Glutamatergic neuron (in vitro differentiated cells): ENCODE measurements at regions not wholly inside any gene's neighbourhood (a gene's known extent, or its start where the extent isn't known, plus 50 kb on each side); places are given as distances from the start of the nearest gene placed in this dataset.
A peak's percentile ranks its signal among the peaks of the same experiment; 100 is the strongest.

Experiments
- DNase-seq: peaks from one replicate; pipeline ENCODE4 v3.0.0; 2022
- H3K27ac Mint-ChIP-seq: one replicate; pipeline ENCODE4 v1.8.0; 2020; ENCODE audit warnings: mild to moderate bottlenecking, mixed read lengths, inconsistent platforms; ENCODE audit not compliant: unreplicated experiment
- H3K27me3 Mint-ChIP-seq: one replicate; pipeline ENCODE4 v1.8.0; 2020; ENCODE audit warnings: mild to moderate bottlenecking, moderate library complexity, mixed read lengths, inconsistent platforms; ENCODE audit not compliant: unreplicated experiment
- H3K36me3 Mint-ChIP-seq: one replicate; pipeline ENCODE4 v1.8.0; 2020; ENCODE audit warnings: mild to moderate bottlenecking, mixed read lengths, inconsistent platforms; ENCODE audit not compliant: unreplicated experiment
- H3K4me1 Mint-ChIP-seq: one replicate; pipeline ENCODE4 v1.8.0; 2020; ENCODE audit warnings: mild to moderate bottlenecking, low read depth, mixed read lengths, inconsistent platforms; ENCODE audit not compliant: unreplicated experiment
- H3K4me3 Mint-ChIP-seq: one replicate; pipeline ENCODE4 v1.8.0; 2020; ENCODE audit warnings: mild to moderate bottlenecking, mixed read lengths, inconsistent platforms; ENCODE audit not compliant: unreplicated experiment
- H3K9me3 Mint-ChIP-seq: one replicate; pipeline ENCODE4 v1.8.0; 2020; ENCODE audit warnings: mild to moderate bottlenecking, moderate library complexity, mixed read lengths, inconsistent platforms; ENCODE audit not compliant: unreplicated experiment
- CTCF ChIP-seq: fragments of 200-600 bp; sonication (generic); IDR thresholded peaks from one replicate; pipeline ENCODE4 v1.5.0; 2021; ENCODE audit not compliant: partially characterized antibody, unreplicated experiment

- Mint-ChIP-seq H3K9me3 (peaks cover 10% of the 10 kb centered on the region), H3K36me3 (no peaks in the 10 kb centered on the region), H3K4me3 (no peak overlapping the region), H3K27me3 (no peaks in the 10 kb centered on the region), H3K4me1 (peaks cover 13% of the 10 kb centered on the region), H3K27ac (no peak overlapping the region)
- no peak for TF ChIP-seq CTCF
- DNase-seq, result no peak
These were observed 96.2 kb upstream of the AKT3 start for GRCh38 chr1:243946253-243946652.

- Mint-ChIP-seq H3K4me1 (peaks cover 13% of the 10 kb centered on the region), H3K4me3 (no peak overlapping the region), H3K27me3 (no peaks in the 10 kb centered on the region), H3K27ac (peak overlapping the region; percentile 12), H3K36me3 (no peaks in the 10 kb centered on the region), H3K9me3 (peaks cover 10% of the 10 kb centered on the region)
- no peak for TF ChIP-seq CTCF
- no peak for DNase-seq
These were observed 95.7 kb upstream of the AKT3 start for GRCh38 chr1:243945727-243946126.

GRCh38 chr1:243944429-243945160 lies 94.6 kb upstream of the AKT3 start:
- Mint-ChIP-seq H3K4me1 (peaks cover 13% of the 10 kb centered on the region), H3K27me3 (no peaks in the 10 kb centered on the region), H3K9me3 (peaks cover 10% of the 10 kb centered on the region), H3K27ac (no peak overlapping the region), H3K36me3 (no peaks in the 10 kb centered on the region), H3K4me3 (peak overlapping the region; percentile 6)
- no peak for DNase-seq
- no peak for TF ChIP-seq CTCF

- TF ChIP-seq CTCF, result no peak
- Mint-ChIP-seq H3K9me3 (peaks cover 10% of the 10 kb centered on the region), H3K4me3 (no peak overlapping the region), H3K27me3 (no peaks in the 10 kb centered on the region), H3K36me3 (no peaks in the 10 kb centered on the region), H3K27ac (no peak overlapping the region), H3K4me1 (peaks cover 13% of the 10 kb centered on the region)
- DNase-seq, result no peak
These were observed 93.8 kb upstream of the AKT3 start for GRCh38 chr1:243943671-243944428.
